AG04450 (cell line): ENCODE measurements at regions not wholly inside any gene's neighbourhood (a gene's known extent, or its start where the extent isn't known, plus 50 kb on each side); places are given as distances from the start of the nearest gene placed in this dataset.

Source experiments
- CTCF ChIA-PET: fragments of 300-600, 350-600 bp; formaldehyde crosslinking; extraction: SDS; loops from one replicate; lab custom pipeline; 2022; ENCODE audit warnings: antibody characterized with exemption, inconsistent platforms; lab: Charles Lee
- POLR2A ChIA-PET: fragments of 350-600 bp; formaldehyde crosslinking; extraction: SDS; loops from one replicate; lab custom pipeline; 2021; ENCODE audit warnings: antibody characterized with exemption, inconsistent platforms; lab: Yijun Ruan, JAX
- DNase-seq: peaks from one replicate; pipeline ENCODE4 v3.0.0-alpha.2; 2011; ENCODE audit warnings: low read depth, low spot score
- H3K27ac ChIP-seq: one replicate; pipeline ENCODE4 v1.5.1; 2012; ENCODE audit warnings: low read depth, low read length, control low read depth
- H3K27me3 ChIP-seq: one replicate; pipeline ENCODE4 v1.6.0; 2012; ENCODE audit warnings: low read length; ENCODE audit not compliant: control insufficient read depth, insufficient read depth
- H3K4me3 ChIP-seq: 2 replicates; pipeline ENCODE4 v1.5.1; 2011; ENCODE audit warnings: mild to moderate bottlenecking, low read depth, low read length, control low read depth
- H3K9me3 ChIP-seq: 2 replicates; pipeline ENCODE4 v1.5.1; 2012; ENCODE audit warnings: low read length; ENCODE audit not compliant: control insufficient read depth, insufficient read depth
- TF ChIP-seq, protein P1 (sequence below): IDR thresholded peaks from 2 replicates; pipeline ENCODE4 v1.5.1; 2011; ENCODE audit warnings: low read depth, low read length, control low read depth, inconsistent platforms

DNA sequence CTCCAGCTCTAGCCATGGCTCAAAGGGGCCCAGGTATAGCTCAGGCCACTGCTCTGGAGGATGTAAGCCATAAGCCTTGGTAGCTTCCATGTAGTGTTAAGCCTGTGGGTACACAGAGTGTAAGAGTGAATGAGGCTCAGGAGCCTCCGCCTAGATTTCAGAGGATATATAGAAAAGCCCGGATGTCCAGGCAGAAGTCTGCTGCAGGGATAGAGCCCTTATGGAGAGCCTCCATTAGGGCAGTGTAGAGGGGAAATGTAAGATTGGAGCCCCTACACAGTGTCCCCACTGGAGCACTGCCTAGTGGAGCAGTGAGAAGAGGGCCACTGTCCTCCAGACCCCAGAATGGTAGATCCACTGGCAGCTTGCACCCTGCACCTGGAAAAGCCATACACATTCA, 240.8 kb upstream of the KLF14 start:
- peaks cover 6% of the 10 kb centered on the region; the same call in 1 of the 2 replicates for H3K9me3 ChIP-seq
- H3K27ac ChIP-seq = no peak overlapping the region
- H3K4me3 ChIP-seq = no peak overlapping the region
- CTCF ChIA-PET = interaction anchor here (1.0 kb wide), 1 partner anchor 8 kb away, joined by 4 read pairs; no protein-coding TSS in a partner anchor
- POLR2A ChIA-PET = no interaction called here
- no peak for DNase-seq
- H3K27me3 ChIP-seq = no peaks in the 10 kb centered on the region
- TF ChIP-seq, protein P1, sequence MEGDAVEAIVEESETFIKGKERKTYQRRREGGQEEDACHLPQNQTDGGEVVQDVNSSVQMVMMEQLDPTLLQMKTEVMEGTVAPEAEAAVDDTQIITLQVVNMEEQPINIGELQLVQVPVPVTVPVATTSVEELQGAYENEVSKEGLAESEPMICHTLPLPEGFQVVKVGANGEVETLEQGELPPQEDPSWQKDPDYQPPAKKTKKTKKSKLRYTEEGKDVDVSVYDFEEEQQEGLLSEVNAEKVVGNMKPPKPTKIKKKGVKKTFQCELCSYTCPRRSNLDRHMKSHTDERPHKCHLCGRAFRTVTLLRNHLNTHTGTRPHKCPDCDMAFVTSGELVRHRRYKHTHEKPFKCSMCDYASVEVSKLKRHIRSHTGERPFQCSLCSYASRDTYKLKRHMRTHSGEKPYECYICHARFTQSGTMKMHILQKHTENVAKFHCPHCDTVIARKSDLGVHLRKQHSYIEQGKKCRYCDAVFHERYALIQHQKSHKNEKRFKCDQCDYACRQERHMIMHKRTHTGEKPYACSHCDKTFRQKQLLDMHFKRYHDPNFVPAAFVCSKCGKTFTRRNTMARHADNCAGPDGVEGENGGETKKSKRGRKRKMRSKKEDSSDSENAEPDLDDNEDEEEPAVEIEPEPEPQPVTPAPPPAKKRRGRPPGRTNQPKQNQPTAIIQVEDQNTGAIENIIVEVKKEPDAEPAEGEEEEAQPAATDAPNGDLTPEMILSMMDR = no peak

- ChIA-PET POLR2A (no interaction called here), CTCF (interaction anchor here (0.8 to 1.4 kb wide), 2 partner anchors 10 to 16 kb away, joined by 3 to 5 read pairs; no protein-coding TSS in a partner anchor)
Observed at GRCh38 chr7:130975731-130976130, 241.7 kb upstream of the KLF14 start.

DNA sequence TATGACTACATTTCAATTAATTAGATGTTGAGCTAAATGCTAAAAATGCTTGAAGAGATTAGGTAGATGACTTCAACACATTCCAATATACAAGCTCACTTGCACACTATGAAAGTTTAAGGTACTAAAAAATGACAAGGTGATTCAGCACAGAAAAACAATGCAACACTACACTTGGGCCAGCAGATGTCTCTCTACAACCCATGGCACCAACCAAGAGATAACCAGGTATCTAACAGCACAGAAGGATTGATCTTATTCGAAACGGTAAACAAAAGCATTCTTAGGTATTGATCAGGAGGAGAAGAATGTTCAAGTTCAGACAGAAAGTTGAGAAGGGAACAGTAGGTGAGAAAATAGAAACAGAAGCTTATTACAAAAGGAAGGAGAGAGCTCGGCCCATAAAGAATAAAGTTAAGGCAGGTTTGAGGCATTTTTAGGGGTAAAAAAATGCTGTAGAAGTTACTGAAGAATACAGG, 248.2 kb upstream of the KLF14 start:
- no peaks in the 10 kb centered on the region for H3K27me3 ChIP-seq
- POLR2A ChIA-PET = no interaction called here
- CTCF ChIA-PET = interaction anchor here (0.5 to 2.9 kb wide), 34 partner anchors 8 to 482 kb away, joined by 3 to 50 read pairs (median 6); no protein-coding TSS in a partner anchor
- H3K4me3 ChIP-seq = no peak overlapping the region
- no peak for DNase-seq
- H3K27ac ChIP-seq = no peak overlapping the region
- TF ChIP-seq, protein P1 = peak; percentile 78
- H3K9me3 ChIP-seq = no peaks in the 10 kb centered on the region

More at GRCh38 chr7:130975731-130976130, 241.7 kb upstream of the KLF14 start:
- no peak overlapping the region for H3K4me3 ChIP-seq
- TF ChIP-seq, protein P1 = no peak
- DNase-seq = no peak
- H3K27ac ChIP-seq = no peak overlapping the region
- peaks cover 6% of the 10 kb centered on the region; the same call in 1 of the 2 replicates for H3K9me3 ChIP-seq
- H3K27me3 ChIP-seq = no peaks in the 10 kb centered on the region

DNA sequence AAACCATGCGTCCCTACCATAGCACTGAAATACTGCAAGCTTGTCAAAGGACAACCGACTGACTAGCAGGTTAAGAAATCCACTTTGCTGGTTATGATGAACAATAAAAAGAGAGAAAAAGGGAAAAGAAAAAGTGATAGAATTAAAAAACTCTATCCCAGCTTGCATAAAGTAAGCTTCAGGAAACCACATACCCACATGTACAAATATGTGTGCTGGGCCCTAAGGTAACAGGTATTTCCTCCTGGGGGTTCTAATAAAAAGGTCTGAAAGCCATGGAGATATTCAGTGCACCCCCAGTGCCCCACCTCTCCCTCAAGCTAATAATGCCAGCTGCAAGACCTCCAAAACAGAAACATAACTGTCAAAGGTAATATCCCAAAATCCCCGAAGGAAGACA, 248.6 kb upstream of the KLF14 start:
- Histone ChIP-seq H3K4me3 (no peak overlapping the region), H3K27me3 (no peaks in the 10 kb centered on the region), H3K9me3 (no peaks in the 10 kb centered on the region), H3K27ac (no peak overlapping the region)
- DNase-seq = no peak
- POLR2A ChIA-PET = no interaction called here
- TF ChIP-seq, protein P1 = no peak
- CTCF ChIA-PET = interaction anchor here (0.5 to 2.9 kb wide), 28 partner anchors 8 to 481 kb away, joined by 3 to 50 read pairs (median 6); no protein-coding TSS in a partner anchor

GRCh38 chr7:130985361-130985760, 251.4 kb upstream of the KLF14 start:
- no peak for DNase-seq
- no peaks in the 10 kb centered on the region for H3K9me3 ChIP-seq
- CTCF ChIA-PET = interaction anchor here (0.6 kb wide), 1 partner anchor 97 kb away, joined by 3 read pairs; no protein-coding TSS in a partner anchor
- H3K27me3 ChIP-seq = no peaks in the 10 kb centered on the region
- no peak overlapping the region for H3K27ac ChIP-seq
- TF ChIP-seq, protein P1 = no peak
- H3K4me3 ChIP-seq = no peak overlapping the region
- POLR2A ChIA-PET = no interaction called here
